Testis (tissue), 2 donors: ENCODE measurements at regions not wholly inside any gene's neighbourhood (a gene's known extent, or its start where the extent isn't known, plus 50 kb on each side); places are given as distances from the start of the nearest gene placed in this dataset.

Source experiments
- POLR2A ChIP-seq: fragments of 450-650 bp; IDR thresholded peaks from one replicate; pipeline ENCODE4 v1.6.1; 2017; ENCODE audit warnings: antibody characterized with exemption, mild to moderate bottlenecking, moderate library complexity
- TF ChIP-seq, protein P1 (sequence below), 3 experiments: fragments of 450-650 bp in 2 of 3; fragments of 200-600 bp in 1 of 3; sonication (generic) in 1 of 3; IDR thresholded peaks; one replicate each; pipeline ENCODE4 v1.5.1; 2016 to 2019; ENCODE audit warnings: antibody characterized with exemption in 3 of 3, mild to moderate bottlenecking in 2 of 3, moderate library complexity in 1 of 3

DNA sequence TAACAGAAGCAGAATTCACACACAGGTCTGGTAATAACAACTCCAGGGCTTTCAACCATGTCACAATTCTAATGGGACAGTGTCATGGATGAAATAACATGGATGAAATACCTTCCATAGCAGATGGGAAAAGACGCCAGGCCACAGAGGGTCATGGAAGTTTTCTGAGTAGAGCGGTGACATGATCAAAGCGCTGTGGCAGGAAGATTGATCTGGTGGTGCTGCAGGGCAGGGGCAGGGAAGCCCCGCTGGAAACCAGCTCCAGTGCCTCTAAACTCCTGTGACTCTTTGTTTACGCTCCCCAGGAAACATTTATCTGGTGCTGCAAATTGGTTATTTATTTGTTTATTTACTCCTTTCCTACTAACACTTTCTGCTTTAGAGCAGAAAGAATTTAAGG is 108.3 kb upstream of the HMGA2 start:
- TF ChIP-seq, protein P1, sequence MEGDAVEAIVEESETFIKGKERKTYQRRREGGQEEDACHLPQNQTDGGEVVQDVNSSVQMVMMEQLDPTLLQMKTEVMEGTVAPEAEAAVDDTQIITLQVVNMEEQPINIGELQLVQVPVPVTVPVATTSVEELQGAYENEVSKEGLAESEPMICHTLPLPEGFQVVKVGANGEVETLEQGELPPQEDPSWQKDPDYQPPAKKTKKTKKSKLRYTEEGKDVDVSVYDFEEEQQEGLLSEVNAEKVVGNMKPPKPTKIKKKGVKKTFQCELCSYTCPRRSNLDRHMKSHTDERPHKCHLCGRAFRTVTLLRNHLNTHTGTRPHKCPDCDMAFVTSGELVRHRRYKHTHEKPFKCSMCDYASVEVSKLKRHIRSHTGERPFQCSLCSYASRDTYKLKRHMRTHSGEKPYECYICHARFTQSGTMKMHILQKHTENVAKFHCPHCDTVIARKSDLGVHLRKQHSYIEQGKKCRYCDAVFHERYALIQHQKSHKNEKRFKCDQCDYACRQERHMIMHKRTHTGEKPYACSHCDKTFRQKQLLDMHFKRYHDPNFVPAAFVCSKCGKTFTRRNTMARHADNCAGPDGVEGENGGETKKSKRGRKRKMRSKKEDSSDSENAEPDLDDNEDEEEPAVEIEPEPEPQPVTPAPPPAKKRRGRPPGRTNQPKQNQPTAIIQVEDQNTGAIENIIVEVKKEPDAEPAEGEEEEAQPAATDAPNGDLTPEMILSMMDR (IDR thresholded peaks at IDR 0.05): no peak
- no peak for TF ChIP-seq POLR2A
